ENCODE measurements at regions not wholly inside any gene's neighbourhood (a gene's known extent, or its start where the extent isn't known, plus 50 kb on each side); places are given as distances from the start of the nearest gene placed in this dataset.

DNA sequence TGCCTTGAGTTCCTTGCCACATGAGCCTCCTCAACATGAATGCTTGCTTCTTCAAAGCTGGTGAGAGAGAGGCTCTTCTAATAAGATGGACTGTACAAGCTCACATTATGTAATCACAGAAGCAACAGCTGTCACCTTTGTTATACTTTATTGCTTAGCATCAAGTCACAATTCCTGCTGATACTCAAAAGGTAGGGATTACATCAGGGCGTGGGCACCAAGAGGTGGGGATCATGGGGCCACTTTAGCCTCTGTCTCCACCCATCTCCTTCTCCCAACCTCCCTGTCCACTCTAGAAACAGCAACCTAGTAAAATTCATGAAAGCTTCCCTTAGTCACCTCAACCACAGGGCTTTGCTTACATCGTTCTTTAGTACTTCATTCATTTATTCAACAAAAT lies 95.9 kb downstream of the FAM43A start:
- TF ChIP-seq, protein P1, sequence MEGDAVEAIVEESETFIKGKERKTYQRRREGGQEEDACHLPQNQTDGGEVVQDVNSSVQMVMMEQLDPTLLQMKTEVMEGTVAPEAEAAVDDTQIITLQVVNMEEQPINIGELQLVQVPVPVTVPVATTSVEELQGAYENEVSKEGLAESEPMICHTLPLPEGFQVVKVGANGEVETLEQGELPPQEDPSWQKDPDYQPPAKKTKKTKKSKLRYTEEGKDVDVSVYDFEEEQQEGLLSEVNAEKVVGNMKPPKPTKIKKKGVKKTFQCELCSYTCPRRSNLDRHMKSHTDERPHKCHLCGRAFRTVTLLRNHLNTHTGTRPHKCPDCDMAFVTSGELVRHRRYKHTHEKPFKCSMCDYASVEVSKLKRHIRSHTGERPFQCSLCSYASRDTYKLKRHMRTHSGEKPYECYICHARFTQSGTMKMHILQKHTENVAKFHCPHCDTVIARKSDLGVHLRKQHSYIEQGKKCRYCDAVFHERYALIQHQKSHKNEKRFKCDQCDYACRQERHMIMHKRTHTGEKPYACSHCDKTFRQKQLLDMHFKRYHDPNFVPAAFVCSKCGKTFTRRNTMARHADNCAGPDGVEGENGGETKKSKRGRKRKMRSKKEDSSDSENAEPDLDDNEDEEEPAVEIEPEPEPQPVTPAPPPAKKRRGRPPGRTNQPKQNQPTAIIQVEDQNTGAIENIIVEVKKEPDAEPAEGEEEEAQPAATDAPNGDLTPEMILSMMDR (IDR thresholded peaks at IDR 0.05) = no peak
- intact Hi-C loops (cut with DNase I) = loop anchor here in 4 of 10 donors (5.0 to 10.0 kb wide), 4 partner anchors 83 to 323 kb away; partner anchors contain the start of gene FAM43A (in 1 of the 4)
- ATAC-seq (no peak), DNase-seq (no peak)
- Histone ChIP-seq H3K9me3 (no peaks in the 10 kb centered on the region), H3K36me3 (no peaks in the 10 kb centered on the region), H3K4me1 (peaks cover 11 to 46% (median 30%) of the 10 kb centered on the region in 9 donors), H3K27me3 (no peaks in the 10 kb centered on the region), H3K4me3 (no peak overlapping the region), H3K27ac (peak overlapping the region in 1 of 10 donors; percentile 33)
- WGBS, 2 donors = 91 to 93% methylated on average over 2 of the region's 2 CpGs

DNA sequence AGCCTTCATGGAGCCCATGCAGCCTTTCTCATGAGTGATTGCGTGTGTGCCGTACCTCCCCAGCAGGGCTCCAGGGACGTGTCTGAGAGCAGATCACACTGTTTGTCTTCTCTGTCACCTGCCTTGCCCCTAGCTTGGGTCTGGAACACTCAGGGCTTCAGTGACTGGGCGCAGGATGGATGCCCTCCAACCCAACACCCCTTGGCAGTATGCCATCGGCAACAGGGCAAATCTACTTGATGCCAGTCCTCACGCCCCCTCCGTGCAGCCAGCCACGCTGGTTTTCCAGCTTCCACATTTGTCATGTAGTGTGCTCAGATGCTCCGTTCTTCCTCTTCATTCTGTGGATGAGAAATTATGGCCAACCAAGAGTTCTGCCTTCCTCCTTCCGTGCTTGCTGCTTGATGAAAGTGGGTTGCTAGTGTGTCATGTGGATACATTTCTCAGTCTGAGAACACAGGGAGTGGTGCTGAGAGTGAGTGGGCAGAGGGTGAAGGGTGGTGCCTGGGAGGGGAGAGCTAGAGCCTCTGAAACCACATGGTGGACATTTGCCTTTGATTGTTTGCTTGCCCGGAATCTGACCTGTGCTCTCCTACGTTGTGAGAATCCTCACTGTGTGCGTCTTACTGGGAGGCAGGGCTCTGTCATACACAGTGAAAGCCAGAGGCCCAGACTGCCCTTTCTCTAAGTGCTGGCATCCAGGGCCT lies 97.2 kb downstream of the FAM43A start:
- WGBS, 2 donors = 78 to 88% methylated on average over 13 of the region's 13 CpGs
- no peak for DNase-seq
- H3K4me1 ChIP-seq = peaks cover 11 to 46% (median 30%) of the 10 kb centered on the region in 9 donors
- no peaks in the 10 kb centered on the region for H3K27me3 ChIP-seq
- H3K4me3 ChIP-seq = no peak overlapping the region
- TF ChIP-seq, protein P1 (IDR thresholded peaks at IDR 0.05) = no peak
- peak in 5 of 8 donors; percentile 36 to 68 (median 50) for ATAC-seq
- intact Hi-C loops (cut with DNase I) = loop anchor here in 4 of 10 donors (5.0 to 10.0 kb wide), 4 partner anchors 82 to 322 kb away; partner anchors contain the start of gene FAM43A (in 1 of the 4)
- peak overlapping the region in 6 of 10 donors; percentile 7 to 63 (median 37) for H3K27ac ChIP-seq
- no peaks in the 10 kb centered on the region for H3K36me3 ChIP-seq
- H3K9me3 ChIP-seq = no peaks in the 10 kb centered on the region

DNA sequence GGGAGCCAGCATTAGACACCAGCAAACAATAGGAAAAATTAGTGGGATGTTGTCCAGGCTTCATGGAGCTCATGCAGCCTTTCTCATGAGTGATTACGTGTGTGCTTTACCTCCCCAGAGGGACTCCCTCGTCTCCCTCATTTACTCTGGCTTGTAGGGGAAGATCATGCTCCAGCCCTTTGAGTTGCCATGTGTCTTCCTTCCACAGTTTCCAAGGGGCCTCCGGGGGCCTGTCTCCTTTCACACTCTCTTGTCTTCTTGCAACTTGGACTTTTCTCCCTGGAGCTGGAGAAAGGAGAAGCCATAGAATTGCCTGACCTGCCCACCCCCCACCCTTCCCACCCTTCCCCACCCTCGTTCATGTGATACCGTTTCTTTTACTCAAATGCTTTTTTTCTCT lies 98.7 kb downstream of the FAM43A start:
- Histone ChIP-seq H3K4me3 (no peak overlapping the region), H3K9me3 (no peaks in the 10 kb centered on the region), H3K27ac (peak overlapping the region in 1 of 10 donors; percentile 61), H3K36me3 (no peaks in the 10 kb centered on the region), H3K4me1 (peaks cover 9 to 45% (median 30%) of the 10 kb centered on the region in 9 donors), H3K27me3 (no peaks in the 10 kb centered on the region)
- TF ChIP-seq, protein P1 (IDR thresholded peaks at IDR 0.05) = no peak
- 77 to 88% methylated on average over 5 of the region's 5 CpGs for WGBS, 2 donors
- DNase-seq (no peak), ATAC-seq (no peak)
- intact Hi-C loops (cut with DNase I) = loop anchor here in 4 of 10 donors (5.0 to 10.0 kb wide), 4 partner anchors 80 to 320 kb away; partner anchors contain the start of gene FAM43A (in 1 of the 4)

DNA sequence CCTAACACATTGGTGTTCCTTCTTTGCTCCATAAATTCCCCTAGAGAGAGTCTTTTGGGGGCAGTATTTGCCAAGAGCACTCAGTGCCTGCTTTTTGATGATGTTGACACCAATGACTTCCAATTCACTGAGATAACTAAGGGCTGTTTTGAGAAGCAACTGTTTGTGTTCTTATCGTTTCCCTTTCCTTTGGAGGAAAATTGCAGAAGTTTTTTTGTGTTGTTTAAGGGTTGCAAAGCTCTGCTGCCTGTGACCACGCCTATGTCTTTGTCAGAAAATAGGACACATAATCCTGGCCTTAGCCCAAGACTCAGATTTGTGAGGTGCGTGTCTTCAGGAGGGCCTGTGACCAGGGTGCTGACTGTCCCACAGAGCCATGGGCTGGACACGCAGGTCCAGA lies 99.6 kb downstream of the FAM43A start:
- Histone ChIP-seq H3K9me3 (no peaks in the 10 kb centered on the region), H3K27me3 (no peaks in the 10 kb centered on the region), H3K27ac (peak overlapping the region in 6 of 10 donors; percentile 15 to 61 (median 38)), H3K4me1 (peaks cover 7 to 35% (median 21%) of the 10 kb centered on the region in 9 donors), H3K36me3 (no peaks in the 10 kb centered on the region), H3K4me3 (no peak overlapping the region)
- WGBS, 2 donors = 28 to 31% methylated on average over 4 of the region's 4 CpGs
- intact Hi-C loops (cut with DNase I) = loop anchor here in 3 of 10 donors (5.0 to 10.0 kb wide), 5 partner anchors 37 to 319 kb away; no protein-coding TSS in a partner anchor
- peak in 1 of 2 donors; percentile 35 for DNase-seq
- TF ChIP-seq, protein P1 (IDR thresholded peaks at IDR 0.05) = peak in 2 of 9 donors; percentile 19 to 31
- peak; percentile 36 to 82 (median 58) for ATAC-seq

Measured in heart right ventricle (tissue), 16 donors.